Uterus (tissue), 2 donors: ENCODE measurements at regions not wholly inside any gene's neighbourhood (a gene's known extent, or its start where the extent isn't known, plus 50 kb on each side); places are given as distances from the start of the nearest gene placed in this dataset.

ENCODE experiments used
- CTCF ChIP-seq, 4 experiments: fragments of 200-600 bp in 2 of 4; fragments of 450-650 bp in 2 of 4; sonication (generic) in 2 of 4; IDR thresholded peaks; one replicate each; pipeline ENCODE4 v1.5.1; 2016 to 2019; ENCODE audit warnings: antibody characterized with exemption in 4 of 4, mild to moderate bottlenecking in 2 of 4, moderate library complexity in 1 of 4
- POLR2A ChIP-seq, 2 donors: fragments of 450-650 bp; IDR thresholded peaks; one replicate each; pipeline ENCODE4 v1.6.1; 2016; ENCODE audit warnings: antibody characterized with exemption in 2 of 2, mild to moderate bottlenecking in 1 of 2, moderate library complexity in 1 of 2

- TF ChIP-seq CTCF (IDR thresholded peaks at IDR 0.05) (no peak), POLR2A (IDR thresholded peaks at IDR 0.05) (no peak)
These were observed 58.1 kb upstream of the ITPKB start for GRCh38 chr1:226797151-226797550.
